ENCODE measurements at regions not wholly inside any gene's neighbourhood (a gene's known extent, or its start where the extent isn't known, plus 50 kb on each side); places are given as distances from the start of the nearest gene placed in this dataset.

DNA sequence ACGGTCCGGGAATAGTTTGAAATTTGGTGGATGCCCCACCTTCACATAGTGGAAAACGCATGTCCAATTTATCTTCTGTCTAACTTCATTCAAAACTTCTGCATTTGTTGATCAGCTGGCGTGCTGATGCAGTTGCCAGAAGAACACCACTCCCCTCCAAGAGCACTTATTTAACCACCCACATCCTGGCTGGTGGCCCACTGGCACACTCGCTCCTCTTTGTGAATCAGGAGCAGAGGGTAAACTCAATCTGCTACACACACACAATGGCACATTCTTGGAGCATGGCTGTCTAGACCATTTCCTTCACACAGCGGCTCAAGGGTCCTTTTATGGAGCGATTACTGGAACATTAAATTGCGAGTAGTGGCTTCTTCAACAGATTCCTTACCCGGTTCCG, 55.1 kb upstream of the CEP162 start:
- 52% methylated on average over 3 of the region's 10 CpGs for WGBS (ENCODE audit: insufficient coverage)
- no peak overlapping the region for H3K27ac ChIP-seq (ENCODE audit: low read depth, low read length)
- peak in 5 of 6 donors; percentile 18 to 86 (median 39) for DNase-seq (ENCODE audit: low read depth in 4 of 6, low spot score in 6 of 6)
- no peak overlapping the region for H3K4me3 ChIP-seq (ENCODE audit: low read depth, low read length)
- H3K36me3 ChIP-seq (ENCODE audit: control insufficient read depth, insufficient read depth, low read length), result no peaks in the 10 kb centered on the region
- no peaks in the 10 kb centered on the region for H3K4me1 ChIP-seq (ENCODE audit: control insufficient read depth, insufficient read depth, low read length)
- peaks cover 2% of the 10 kb centered on the region for H3K27me3 ChIP-seq (ENCODE audit: control insufficient read depth, insufficient read depth, low read length)
- H3K9me3 ChIP-seq (ENCODE audit: control insufficient read depth, insufficient read depth, low read length), result no peaks in the 10 kb centered on the region

GRCh38 chr6:84280639-84281038, 53.2 kb upstream of the CEP162 start:
- Histone ChIP-seq H3K4me1 (ENCODE audit: control insufficient read depth, insufficient read depth, low read length) (no peaks in the 10 kb centered on the region), H3K36me3 (ENCODE audit: control insufficient read depth, insufficient read depth, low read length) (no peaks in the 10 kb centered on the region), H3K27ac (ENCODE audit: low read depth, low read length) (no peak overlapping the region), H3K4me3 (ENCODE audit: low read depth, low read length) (no peak overlapping the region), H3K9me3 (ENCODE audit: control insufficient read depth, insufficient read depth, low read length) (no peaks in the 10 kb centered on the region), H3K27me3 (ENCODE audit: control insufficient read depth, insufficient read depth, low read length) (peaks cover 2% of the 10 kb centered on the region)
- no peak for DNase-seq (ENCODE audit: low read depth in 4 of 6, low spot score in 6 of 6)
- 92% methylated on average over 1 of the region's 1 CpG for WGBS (ENCODE audit: insufficient coverage)

GRCh38 chr6:84280030-84280429, 52.6 kb upstream of the CEP162 start:
- DNase-seq (ENCODE audit: low read depth in 4 of 6, low spot score in 6 of 6), result no peak
- Histone ChIP-seq H3K27ac (ENCODE audit: low read depth, low read length) (no peak overlapping the region), H3K4me3 (ENCODE audit: low read depth, low read length) (no peak overlapping the region), H3K9me3 (ENCODE audit: control insufficient read depth, insufficient read depth, low read length) (no peaks in the 10 kb centered on the region), H3K4me1 (ENCODE audit: control insufficient read depth, insufficient read depth, low read length) (no peaks in the 10 kb centered on the region), H3K36me3 (ENCODE audit: control insufficient read depth, insufficient read depth, low read length) (no peaks in the 10 kb centered on the region), H3K27me3 (ENCODE audit: control insufficient read depth, insufficient read depth, low read length) (peaks cover 2% of the 10 kb centered on the region)

GRCh38 chr6:84278321-84278998, 51.0 kb upstream of the CEP162 start:
- Histone ChIP-seq H3K4me3 (ENCODE audit: low read depth, low read length) (no peak overlapping the region), H3K4me1 (ENCODE audit: control insufficient read depth, insufficient read depth, low read length) (no peaks in the 10 kb centered on the region), H3K36me3 (ENCODE audit: control insufficient read depth, insufficient read depth, low read length) (no peaks in the 10 kb centered on the region), H3K9me3 (ENCODE audit: control insufficient read depth, insufficient read depth, low read length) (no peaks in the 10 kb centered on the region), H3K27ac (ENCODE audit: low read depth, low read length) (no peak overlapping the region), H3K27me3 (ENCODE audit: control insufficient read depth, insufficient read depth, low read length) (peaks cover 2% of the 10 kb centered on the region)
- 60% methylated on average over 1 of the region's 6 CpGs for WGBS (ENCODE audit: insufficient coverage)
- peak in 1 of 6 donors; percentile 34 for DNase-seq (ENCODE audit: low read depth in 4 of 6, low spot score in 6 of 6)

Data from spinal cord (tissue), 9 donors.